Neural cell (in vitro differentiated cells): ENCODE measurements at regions not wholly inside any gene's neighbourhood (a gene's known extent, or its start where the extent isn't known, plus 50 kb on each side); places are given as distances from the start of the nearest gene placed in this dataset.

Experiments used
- EP300 ChIP-seq: fragments of 450-650 bp; conservative IDR thresholded peaks from 2 replicates; pipeline ENCODE4 v1.6.1; 2014; ENCODE audit warnings: antibody characterized with exemption, mild to moderate bottlenecking, moderate library complexity; ENCODE audit not compliant: poor library complexity, severe bottlenecking
- TF ChIP-seq, protein P1 (sequence below): fragments of 450-650 bp; IDR thresholded peaks from 2 replicates; pipeline ENCODE4 v1.5.1; 2014; ENCODE audit warnings: antibody characterized with exemption, mild to moderate bottlenecking, moderate library complexity; ENCODE audit not compliant: poor library complexity, severe bottlenecking

GRCh38 chr4:17367201-17367600, 144.7 kb downstream of the QDPR start:
- TF ChIP-seq, protein P1, sequence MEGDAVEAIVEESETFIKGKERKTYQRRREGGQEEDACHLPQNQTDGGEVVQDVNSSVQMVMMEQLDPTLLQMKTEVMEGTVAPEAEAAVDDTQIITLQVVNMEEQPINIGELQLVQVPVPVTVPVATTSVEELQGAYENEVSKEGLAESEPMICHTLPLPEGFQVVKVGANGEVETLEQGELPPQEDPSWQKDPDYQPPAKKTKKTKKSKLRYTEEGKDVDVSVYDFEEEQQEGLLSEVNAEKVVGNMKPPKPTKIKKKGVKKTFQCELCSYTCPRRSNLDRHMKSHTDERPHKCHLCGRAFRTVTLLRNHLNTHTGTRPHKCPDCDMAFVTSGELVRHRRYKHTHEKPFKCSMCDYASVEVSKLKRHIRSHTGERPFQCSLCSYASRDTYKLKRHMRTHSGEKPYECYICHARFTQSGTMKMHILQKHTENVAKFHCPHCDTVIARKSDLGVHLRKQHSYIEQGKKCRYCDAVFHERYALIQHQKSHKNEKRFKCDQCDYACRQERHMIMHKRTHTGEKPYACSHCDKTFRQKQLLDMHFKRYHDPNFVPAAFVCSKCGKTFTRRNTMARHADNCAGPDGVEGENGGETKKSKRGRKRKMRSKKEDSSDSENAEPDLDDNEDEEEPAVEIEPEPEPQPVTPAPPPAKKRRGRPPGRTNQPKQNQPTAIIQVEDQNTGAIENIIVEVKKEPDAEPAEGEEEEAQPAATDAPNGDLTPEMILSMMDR, result no peak
- no peak for TF ChIP-seq EP300
